Iris pigment epithelial cell (primary cell): ENCODE measurements at regions not wholly inside any gene's neighbourhood (a gene's known extent, or its start where the extent isn't known, plus 50 kb on each side); places are given as distances from the start of the nearest gene placed in this dataset.
A peak's percentile ranks its signal among the peaks of the same experiment; 100 is the strongest.

ENCODE experiments used
- DNase-seq: peaks from one replicate; pipeline ENCODE4 v3.0.0-alpha.2; 2011; ENCODE audit warnings: low read depth

GRCh38 chr6:165872811-165873210 lies 209.8 kb upstream of the PDE10A start:
- DNase-seq: no peak

GRCh38 chr6:165872311-165872710 lies 209.3 kb upstream of the PDE10A start:
- DNase-seq: no peak

- no peak for DNase-seq
Measured at GRCh38 chr6:165871571-165871970, 208.5 kb upstream of the PDE10A start.

- no peak for DNase-seq
Measured at GRCh38 chr6:165869526-165869925, 206.5 kb upstream of the PDE10A start.

- no peak for DNase-seq
Measured at GRCh38 chr6:165864925-165865324, 201.9 kb upstream of the PDE10A start.

- DNase-seq: no peak
Measured at GRCh38 chr6:165864218-165864617, 201.2 kb upstream of the PDE10A start.

GRCh38 chr6:165863801-165864200 lies 200.8 kb upstream of the PDE10A start:
- no peak for DNase-seq

GRCh38 chr6:165862813-165863212 lies 199.8 kb upstream of the PDE10A start:
- DNase-seq: no peak

- no peak for DNase-seq
Measured at GRCh38 chr6:165861226-165861625, 198.2 kb upstream of the PDE10A start.

- DNase-seq: no peak
Measured at GRCh38 chr6:165858586-165858985, 195.5 kb upstream of the PDE10A start.

- no peak for DNase-seq
Measured at GRCh38 chr6:165855856-165856255, 192.8 kb upstream of the PDE10A start.

- no peak for DNase-seq
Measured at GRCh38 chr6:165854863-165855593, 192.0 kb upstream of the PDE10A start.

GRCh38 chr6:165854061-165854862 lies 191.2 kb upstream of the PDE10A start:
- no peak for DNase-seq

- DNase-seq: no peak
Measured at GRCh38 chr6:165852676-165853075, 189.6 kb upstream of the PDE10A start.

- DNase-seq: peak; percentile 46
Measured at GRCh38 chr6:165850434-165851019, 187.5 kb upstream of the PDE10A start.

GRCh38 chr6:165849534-165850430 lies 186.7 kb upstream of the PDE10A start:
- DNase-seq: no peak

- no peak for DNase-seq
Measured at GRCh38 chr6:165848086-165848426, 185.0 kb upstream of the PDE10A start.

GRCh38 chr6:165847407-165848085 lies 184.5 kb upstream of the PDE10A start:
- no peak for DNase-seq

GRCh38 chr6:165846123-165846966 lies 183.3 kb upstream of the PDE10A start:
- DNase-seq: no peak

GRCh38 chr6:165845493-165845892 lies 182.5 kb upstream of the PDE10A start:
- DNase-seq: no peak
